IMR-90 (cell line): ENCODE measurements at regions not wholly inside any gene's neighbourhood (a gene's known extent, or its start where the extent isn't known, plus 50 kb on each side); places are given as distances from the start of the nearest gene placed in this dataset.

Experiments
- BHLHE40 ChIP-seq: fragments of 150-350 bp; IDR thresholded peaks from 2 replicates; pipeline ENCODE4 v1.6.1; 2016; ENCODE audit warnings: mild to moderate bottlenecking, low read depth, low read length
- CEBPB ChIP-seq: IDR thresholded peaks from 2 replicates; pipeline ENCODE4 v1.6.1; 2012; ENCODE audit warnings: low read depth, low read length, improper control_type of control experiment
- CHD1 ChIP-seq: IDR thresholded peaks from 2 replicates; pipeline ENCODE4 v1.6.1; 2012; ENCODE audit warnings: low read depth, low read length, improper control_type of control experiment
- CTCF ChIP-seq: conservative IDR thresholded peaks from 2 replicates; pipeline ENCODE4 v1.5.1; 2012; ENCODE audit warnings: mild to moderate bottlenecking, low read depth, low read length, improper control_type of control experiment
- ELK1 ChIP-seq: fragments of 150-350 bp; IDR thresholded peaks from 2 replicates; pipeline ENCODE4 v1.6.1; 2016; ENCODE audit warnings: low read depth, mild to moderate bottlenecking, low read length, moderate library complexity, borderline replicate concordance
- MAFK ChIP-seq: IDR thresholded peaks from 2 replicates; pipeline ENCODE4 v1.6.1; 2012; ENCODE audit warnings: low read depth, low read length, improper control_type of control experiment
- POLR2A ChIP-seq: IDR thresholded peaks from 2 replicates; pipeline ENCODE4 v1.6.1; 2012; ENCODE audit warnings: mild to moderate bottlenecking, low read depth, low read length
- RAD21 ChIP-seq: IDR thresholded peaks from 2 replicates; pipeline ENCODE4 v1.6.1; 2012; ENCODE audit warnings: low read length, improper control_type of control experiment
- RFX5 ChIP-seq: IDR thresholded peaks from 2 replicates; pipeline ENCODE4 v1.8.0; 2012; ENCODE audit warnings: low read depth, mild to moderate bottlenecking, low read length, moderate library complexity
- USF2 ChIP-seq: fragments of 150-350 bp; IDR thresholded peaks from 2 replicates; pipeline ENCODE4 v1.6.1; 2017; ENCODE audit warnings: mild to moderate bottlenecking, antibody characterized with exemption, low read length, low read depth

- TF ChIP-seq CTCF (no peak), CEBPB (no peak), MAFK (no peak), USF2 (no peak), POLR2A (no peak), RAD21 (no peak), RFX5 (no peak), BHLHE40 (no peak), CHD1 (no peak), ELK1 (no peak)
Measured at GRCh38 chr2:52414561-52415295, 1352.9 kb upstream of the CHAC2 start.
